ENCODE measurements at regions not wholly inside any gene's neighbourhood (a gene's known extent, or its start where the extent isn't known, plus 50 kb on each side); places are given as distances from the start of the nearest gene placed in this dataset.
A peak's percentile ranks its signal among the peaks of the same experiment; 100 is the strongest.

- Histone ChIP-seq H2AFZ (ENCODE audit: low read depth, low read length) (no peak overlapping the region), H3K4me1 (ENCODE audit: control insufficient read depth, insufficient read depth, low read depth, low read length) (no peaks in the 10 kb centered on the region), H3K27ac (ENCODE audit: low read length, poor library complexity, severe bottlenecking) (no peak overlapping the region), H4K8ac (ENCODE audit: low read length) (no peak overlapping the region), H3K79me1 (replicated peaks; ENCODE audit: low read length, poor library complexity, severe bottlenecking) (no peaks in the 10 kb centered on the region), H2AK5ac (ENCODE audit: low read length, severe bottlenecking) (no peak overlapping the region), H3K9ac (ENCODE audit: low read length) (no peak overlapping the region), H3K23ac (ENCODE audit: low read length in 2 of 2) (no peak overlapping the region), H2BK12ac (ENCODE audit: low read length in 2 of 2) (no peak overlapping the region), H2BK15ac (ENCODE audit: low read depth, poor library complexity, severe bottlenecking) (no peak overlapping the region), H3K4me3 (ENCODE audit: insufficient read depth in 1 of 2, low read depth in 1 of 2, low read length in 2 of 2) (no peak overlapping the region), H3K14ac (ENCODE audit: low read length in 2 of 2) (no peak overlapping the region), H4K91ac (ENCODE audit: low read length) (no peak overlapping the region), H3K4me2 (ENCODE audit: low read length, poor library complexity, severe bottlenecking) (no peak overlapping the region), H2BK120ac (ENCODE audit: low read depth, low read length) (no peak overlapping the region), H3K4ac (ENCODE audit: low read depth in 1 of 2, low read length in 2 of 2) (no peak overlapping the region), H3K9me3 (ENCODE audit: control insufficient read depth, low read length) (peaks cover 9% of the 10 kb centered on the region), H2BK5ac (ENCODE audit: low read depth, low read length, poor library complexity, severe bottlenecking) (no peak overlapping the region), H3K27me3 (ENCODE audit: control insufficient read depth in 1 of 2, insufficient read depth in 1 of 2, low read length in 2 of 2) (no peaks in the 10 kb centered on the region), H3K18ac (ENCODE audit: low read depth in 1 of 2, low read length in 2 of 2) (no peak overlapping the region), H3K36me3 (ENCODE audit: control insufficient read depth in 1 of 2, insufficient read depth in 2 of 2, low read depth in 1 of 2, low read length in 2 of 2) (no peaks in the 10 kb centered on the region)
- DNase-seq, result no peak
- WGBS, result 73% methylated on average over 2 of the region's 2 CpGs
Measured at GRCh38 chr2:186992597-186992996, 143.6 kb upstream of the ZSWIM2 start.

GRCh38 chr2:186991766-186992417 lies 142.9 kb upstream of the ZSWIM2 start:
- no peaks in the 10 kb centered on the region for H3K36me3 ChIP-seq (ENCODE audit: control insufficient read depth in 1 of 2, insufficient read depth in 2 of 2, low read depth in 1 of 2, low read length in 2 of 2)
- H3K4me3 ChIP-seq (ENCODE audit: insufficient read depth in 1 of 2, low read depth in 1 of 2, low read length in 2 of 2), result no peak overlapping the region
- H2BK15ac ChIP-seq (ENCODE audit: low read depth, poor library complexity, severe bottlenecking), result no peak overlapping the region
- no peak overlapping the region for H3K23ac ChIP-seq (ENCODE audit: low read length in 2 of 2)
- WGBS, result no CpG with 5 or more reads among the region's 4 CpGs
- H3K9me3 ChIP-seq (ENCODE audit: control insufficient read depth, low read length), result peaks cover 9% of the 10 kb centered on the region
- H3K4ac ChIP-seq (ENCODE audit: low read depth in 1 of 2, low read length in 2 of 2), result no peak overlapping the region
- no peak overlapping the region for H3K27ac ChIP-seq (ENCODE audit: low read length, poor library complexity, severe bottlenecking)
- no peak overlapping the region for H2BK120ac ChIP-seq (ENCODE audit: low read depth, low read length)
- H4K91ac ChIP-seq (ENCODE audit: low read length), result no peak overlapping the region
- no peaks in the 10 kb centered on the region for H3K4me1 ChIP-seq (ENCODE audit: control insufficient read depth, insufficient read depth, low read depth, low read length)
- no peak overlapping the region for H3K14ac ChIP-seq (ENCODE audit: low read length in 2 of 2)
- H2AK5ac ChIP-seq (ENCODE audit: low read length, severe bottlenecking), result no peak overlapping the region
- H3K4me2 ChIP-seq (ENCODE audit: low read length, poor library complexity, severe bottlenecking), result no peak overlapping the region
- H2AFZ ChIP-seq (ENCODE audit: low read depth, low read length), result no peak overlapping the region
- H2BK12ac ChIP-seq (ENCODE audit: low read length in 2 of 2), result no peak overlapping the region
- H4K8ac ChIP-seq (ENCODE audit: low read length), result no peak overlapping the region
- H3K9ac ChIP-seq (ENCODE audit: low read length), result no peak overlapping the region
- H3K18ac ChIP-seq (ENCODE audit: low read depth in 1 of 2, low read length in 2 of 2), result no peak overlapping the region
- no peak overlapping the region for H2BK5ac ChIP-seq (ENCODE audit: low read depth, low read length, poor library complexity, severe bottlenecking)
- no peaks in the 10 kb centered on the region for H3K27me3 ChIP-seq (ENCODE audit: control insufficient read depth in 1 of 2, insufficient read depth in 1 of 2, low read length in 2 of 2)
- H3K79me1 ChIP-seq (replicated peaks; ENCODE audit: low read length, poor library complexity, severe bottlenecking), result no peaks in the 10 kb centered on the region
- DNase-seq, result peak; percentile 3

- Histone ChIP-seq H3K4ac (ENCODE audit: low read depth in 1 of 2, low read length in 2 of 2) (no peak overlapping the region), H2BK12ac (ENCODE audit: low read length in 2 of 2) (no peak overlapping the region), H3K18ac (ENCODE audit: low read depth in 1 of 2, low read length in 2 of 2) (no peak overlapping the region), H3K23ac (ENCODE audit: low read length in 2 of 2) (no peak overlapping the region), H3K27me3 (ENCODE audit: control insufficient read depth in 1 of 2, insufficient read depth in 1 of 2, low read length in 2 of 2) (no peaks in the 10 kb centered on the region), H3K4me3 (ENCODE audit: insufficient read depth in 1 of 2, low read depth in 1 of 2, low read length in 2 of 2) (no peak overlapping the region), H3K79me1 (replicated peaks; ENCODE audit: low read length, poor library complexity, severe bottlenecking) (no peaks in the 10 kb centered on the region), H3K4me1 (ENCODE audit: control insufficient read depth, insufficient read depth, low read depth, low read length) (no peaks in the 10 kb centered on the region), H4K8ac (ENCODE audit: low read length) (peak overlapping the region; percentile 23), H3K27ac (ENCODE audit: low read length, poor library complexity, severe bottlenecking) (no peak overlapping the region), H2AFZ (ENCODE audit: low read depth, low read length) (no peak overlapping the region), H2BK5ac (ENCODE audit: low read depth, low read length, poor library complexity, severe bottlenecking) (no peak overlapping the region), H3K4me2 (ENCODE audit: low read length, poor library complexity, severe bottlenecking) (no peak overlapping the region), H3K9me3 (ENCODE audit: control insufficient read depth, low read length) (peaks cover 17% of the 10 kb centered on the region), H3K14ac (ENCODE audit: low read length in 2 of 2) (no peak overlapping the region), H2AK5ac (ENCODE audit: low read length, severe bottlenecking) (no peak overlapping the region), H2BK15ac (ENCODE audit: low read depth, poor library complexity, severe bottlenecking) (no peak overlapping the region), H3K9ac (ENCODE audit: low read length) (no peak overlapping the region), H2BK120ac (ENCODE audit: low read depth, low read length) (no peak overlapping the region), H3K36me3 (ENCODE audit: control insufficient read depth in 1 of 2, insufficient read depth in 2 of 2, low read depth in 1 of 2, low read length in 2 of 2) (no peaks in the 10 kb centered on the region), H4K91ac (ENCODE audit: low read length) (no peak overlapping the region)
- 93% methylated on average over 2 of the region's 2 CpGs for WGBS
- DNase-seq, result no peak
Measured at GRCh38 chr2:186984966-186985365, 136.0 kb upstream of the ZSWIM2 start.

DNA sequence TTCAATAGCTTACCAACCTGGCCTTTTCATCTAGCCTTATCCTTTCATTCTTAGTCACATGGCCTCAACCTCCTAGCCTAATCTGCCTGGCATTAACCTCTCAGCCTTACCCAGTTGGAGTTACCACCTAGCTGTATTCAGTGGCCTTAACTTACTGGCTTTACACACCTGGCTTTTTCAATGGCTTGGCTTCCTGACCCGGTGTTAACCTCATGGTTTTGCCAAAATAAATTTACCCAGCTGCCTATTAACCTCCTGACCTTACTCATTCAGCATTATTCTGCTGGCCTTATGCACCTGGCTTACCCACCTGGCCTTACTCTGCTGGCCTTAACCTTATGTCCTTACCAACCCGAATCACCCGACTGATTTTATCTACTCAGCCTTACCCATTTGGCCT lies 135.5 kb upstream of the ZSWIM2 start:
- H2BK12ac ChIP-seq (ENCODE audit: low read length in 2 of 2), result no peak overlapping the region
- no peak overlapping the region for H3K14ac ChIP-seq (ENCODE audit: low read length in 2 of 2)
- no peak overlapping the region for H3K4me3 ChIP-seq (ENCODE audit: insufficient read depth in 1 of 2, low read depth in 1 of 2, low read length in 2 of 2)
- H2BK120ac ChIP-seq (ENCODE audit: low read depth, low read length), result no peak overlapping the region
- DNase-seq, result no peak
- no peak overlapping the region for H2AFZ ChIP-seq (ENCODE audit: low read depth, low read length)
- no peak overlapping the region for H3K4me2 ChIP-seq (ENCODE audit: low read length, poor library complexity, severe bottlenecking)
- peaks cover 15% of the 10 kb centered on the region for H3K9me3 ChIP-seq (ENCODE audit: control insufficient read depth, low read length)
- no peak overlapping the region for H2BK5ac ChIP-seq (ENCODE audit: low read depth, low read length, poor library complexity, severe bottlenecking)
- no peak overlapping the region for H3K27ac ChIP-seq (ENCODE audit: low read length, poor library complexity, severe bottlenecking)
- no peaks in the 10 kb centered on the region for H3K4me1 ChIP-seq (ENCODE audit: control insufficient read depth, insufficient read depth, low read depth, low read length)
- H3K27me3 ChIP-seq (ENCODE audit: control insufficient read depth in 1 of 2, insufficient read depth in 1 of 2, low read length in 2 of 2), result no peaks in the 10 kb centered on the region
- no peak overlapping the region for H3K4ac ChIP-seq (ENCODE audit: low read depth in 1 of 2, low read length in 2 of 2)
- no peak overlapping the region for H4K8ac ChIP-seq (ENCODE audit: low read length)
- H3K79me1 ChIP-seq (replicated peaks; ENCODE audit: low read length, poor library complexity, severe bottlenecking), result no peaks in the 10 kb centered on the region
- H4K91ac ChIP-seq (ENCODE audit: low read length), result no peak overlapping the region
- 95% methylated on average over 3 of the region's 3 CpGs for WGBS
- no peak overlapping the region for H3K23ac ChIP-seq (ENCODE audit: low read length in 2 of 2)
- H3K36me3 ChIP-seq (ENCODE audit: control insufficient read depth in 1 of 2, insufficient read depth in 2 of 2, low read depth in 1 of 2, low read length in 2 of 2), result no peaks in the 10 kb centered on the region
- no peak overlapping the region for H3K9ac ChIP-seq (ENCODE audit: low read length)
- no peak overlapping the region for H2AK5ac ChIP-seq (ENCODE audit: low read length, severe bottlenecking)
- no peak overlapping the region for H2BK15ac ChIP-seq (ENCODE audit: low read depth, poor library complexity, severe bottlenecking)
- H3K18ac ChIP-seq (ENCODE audit: low read depth in 1 of 2, low read length in 2 of 2), result no peak overlapping the region
